K562 (cell line): ENCODE measurements at regions not wholly inside any gene's neighbourhood (a gene's known extent, or its start where the extent isn't known, plus 50 kb on each side); places are given as distances from the start of the nearest gene placed in this dataset.
A peak's percentile ranks its signal among the peaks of the same experiment; 100 is the strongest.

Experiments
- AFF4 ChIP-seq: sonication (generic); formaldehyde crosslinking; IDR thresholded peaks from 2 replicates; pipeline ENCODE4 v1.8.0; 2023; ENCODE audit warnings: mild to moderate bottlenecking, missing genetic modification reagents
- CBFA2T3 ChIP-seq: fragments of 450-650 bp; IDR thresholded peaks from 2 replicates; pipeline ENCODE4 v1.6.1; 2017
- HEY1 ChIP-seq: fragments of 250-450 bp; sonication (Bioruptor Pico); IDR thresholded peaks from 2 replicates; pipeline ENCODE4 v1.5.0; 2020; ENCODE audit warnings: mild to moderate bottlenecking, moderate library complexity, borderline replicate concordance
- KLF1 ChIP-seq: fragments of 450-650 bp; IDR thresholded peaks from 2 replicates; pipeline ENCODE4 v1.6.1; 2016; ENCODE audit warnings: missing genetic modification characterization, missing compliant biosample characterization
- KLF16 ChIP-seq: IDR thresholded peaks from 2 replicates; pipeline ENCODE4 v1.6.1; 2016; ENCODE audit warnings: antibody characterized with exemption
- MXI1 ChIP-seq: IDR thresholded peaks from 2 replicates; pipeline ENCODE4 v1.6.1; 2011; ENCODE audit warnings: low read depth, mild to moderate bottlenecking, improper control_type of control experiment, low read length
- MYNN ChIP-seq, 2 experiments: sonication (generic); formaldehyde crosslinking in 1 of 2; IDR thresholded peaks; 2 replicates each; pipeline versions ENCODE4 v1.5.0 to v1.6.1; 2016 to 2020; ENCODE audit warnings: antibody characterized with exemption in 1 of 2, missing genetic modification reagents in 1 of 2
- PHF21A ChIP-seq: fragments of 450-650 bp; IDR thresholded peaks from 2 replicates; pipeline ENCODE4 v1.6.1; 2017; ENCODE audit warnings: low read depth, borderline replicate concordance
- RFX7 ChIP-seq: fragments of 250-450 bp; sonication (Bioruptor Pico); IDR thresholded peaks from 2 replicates; pipeline ENCODE4 v1.5.1; 2021; ENCODE audit warnings: mild to moderate bottlenecking
- SNRNP70 ChIP-seq: fragments of 200-400 bp; formaldehyde crosslinking; optimal IDR thresholded peaks from 2 replicates; pipeline ENCODE3; 2017; ENCODE audit warnings: low read depth, low read length
- STAT5A ChIP-seq: IDR thresholded peaks from 2 replicates; pipeline ENCODE4 v1.6.1; 2012; ENCODE audit warnings: low read length, inconsistent platforms, borderline replicate concordance
- ZBTB11 ChIP-seq, 3 experiments: fragments of 200-800 bp in 1 of 3; fragments of 250-450 bp in 1 of 3; fragments of 450-650 bp in 1 of 3; sonication (Bioruptor Pico) in 1 of 3; sonication (Bioruptor generic) in 1 of 3; formaldehyde crosslinking in 1 of 3; IDR thresholded peaks; 2 replicates each; pipeline versions ENCODE4 v1.6.1 to v1.8.0; 2016 to 2022; ENCODE audit warnings: mild to moderate bottlenecking in 2 of 3, missing genetic modification characterization in 2 of 3, missing compliant biosample characterization in 1 of 3, moderate library complexity in 1 of 3
- ZHX1 ChIP-seq: fragments of 150-350 bp; conservative IDR thresholded peaks from 2 replicates; pipeline ENCODE4 v1.6.1; 2014; ENCODE audit warnings: low read length
- ZNF217 ChIP-seq: sonication (generic); formaldehyde crosslinking; IDR thresholded peaks from 2 replicates; pipeline ENCODE4 v1.8.0; 2022; ENCODE audit warnings: mild to moderate bottlenecking, missing genetic modification reagents

- peak in 1 of 3 experiments; percentile 72; a peak in 2 of 6 replicates for TF ChIP-seq ZBTB11 (CRISPR knock-in tag; IDR thresholded peaks at IDR 0.05)
- peak; percentile 79 for TF ChIP-seq STAT5A
- TF ChIP-seq MYNN (IDR thresholded peaks at IDR 0.05) = no peak
- no peak for TF ChIP-seq MYNN (CRISPR knock-in tag; IDR thresholded peaks at IDR 0.05)
- peak; percentile 95 for TF ChIP-seq CBFA2T3
- no peak for TF ChIP-seq RFX7
- no peak for TF ChIP-seq ZHX1
- TF ChIP-seq MXI1 = 0 out of 2 replicates have a peak, but pooled peaks have one; percentile 31
- no peak for TF ChIP-seq PHF21A
- no peak for TF ChIP-seq HEY1 (CRISPR knock-in tag)
- no peak for TF ChIP-seq SNRNP70
- TF ChIP-seq ZNF217 (CRISPR knock-in tag) = no peak
- TF ChIP-seq KLF16 = peak; percentile 55; the same call in 1 of the 2 replicates
- TF ChIP-seq KLF1 (tag) = no peak
- TF ChIP-seq AFF4 (CRISPR knock-in tag) = no peak
Observed at GRCh38 chr15:95684693-95685115, 645.8 kb upstream of the NR2F2 start (continued).
